ENCODE measurements at regions not wholly inside any gene's neighbourhood (a gene's known extent, or its start where the extent isn't known, plus 50 kb on each side); places are given as distances from the start of the nearest gene placed in this dataset.
"Not testable (repeated sequence)": the region's sequence is repeated elsewhere in the genome, so short reads cannot be mapped to it uniquely, and the experiment has no call there.

DNA sequence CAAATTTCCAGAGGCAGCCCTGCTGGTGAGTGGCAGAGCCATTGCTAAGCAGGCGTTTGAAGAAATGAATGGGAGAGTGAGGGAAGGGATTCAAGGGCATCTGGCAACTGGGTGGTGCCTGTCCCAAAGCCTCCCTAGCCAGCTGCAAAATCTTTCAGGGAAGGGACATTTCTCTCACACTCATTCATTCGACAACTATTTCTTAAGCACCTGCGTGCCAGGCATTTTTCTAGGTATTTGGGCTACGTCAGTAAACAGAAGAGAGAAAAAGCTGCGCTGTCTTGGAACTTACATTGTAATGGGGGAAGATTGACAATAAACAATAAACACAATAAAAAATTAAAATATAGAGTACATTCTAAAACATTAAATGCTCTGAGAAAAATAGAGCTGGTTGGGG is 301.9 kb upstream of the USP24 start:
- no peak overlapping the region for H3K27ac Mint-ChIP-seq (ENCODE audit: unreplicated experiment)
- no peaks in the 10 kb centered on the region for H3K4me1 Mint-ChIP-seq (ENCODE audit: low read depth, unreplicated experiment)
- TF ChIP-seq, protein P1, sequence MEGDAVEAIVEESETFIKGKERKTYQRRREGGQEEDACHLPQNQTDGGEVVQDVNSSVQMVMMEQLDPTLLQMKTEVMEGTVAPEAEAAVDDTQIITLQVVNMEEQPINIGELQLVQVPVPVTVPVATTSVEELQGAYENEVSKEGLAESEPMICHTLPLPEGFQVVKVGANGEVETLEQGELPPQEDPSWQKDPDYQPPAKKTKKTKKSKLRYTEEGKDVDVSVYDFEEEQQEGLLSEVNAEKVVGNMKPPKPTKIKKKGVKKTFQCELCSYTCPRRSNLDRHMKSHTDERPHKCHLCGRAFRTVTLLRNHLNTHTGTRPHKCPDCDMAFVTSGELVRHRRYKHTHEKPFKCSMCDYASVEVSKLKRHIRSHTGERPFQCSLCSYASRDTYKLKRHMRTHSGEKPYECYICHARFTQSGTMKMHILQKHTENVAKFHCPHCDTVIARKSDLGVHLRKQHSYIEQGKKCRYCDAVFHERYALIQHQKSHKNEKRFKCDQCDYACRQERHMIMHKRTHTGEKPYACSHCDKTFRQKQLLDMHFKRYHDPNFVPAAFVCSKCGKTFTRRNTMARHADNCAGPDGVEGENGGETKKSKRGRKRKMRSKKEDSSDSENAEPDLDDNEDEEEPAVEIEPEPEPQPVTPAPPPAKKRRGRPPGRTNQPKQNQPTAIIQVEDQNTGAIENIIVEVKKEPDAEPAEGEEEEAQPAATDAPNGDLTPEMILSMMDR (IDR thresholded peaks at IDR 0.05; ENCODE audit: partially characterized antibody, unreplicated experiment) = no peak
- peaks cover 2% of the 10 kb centered on the region for H3K27me3 Mint-ChIP-seq (ENCODE audit: unreplicated experiment)
- H3K4me3 Mint-ChIP-seq (ENCODE audit: unreplicated experiment) = no peak overlapping the region
- peaks cover 3% of the 10 kb centered on the region for H3K9me3 Mint-ChIP-seq (ENCODE audit: unreplicated experiment)
- peaks cover 7% of the 10 kb centered on the region for H3K36me3 Mint-ChIP-seq (ENCODE audit: unreplicated experiment)
- DNase-seq = no peak

DNA sequence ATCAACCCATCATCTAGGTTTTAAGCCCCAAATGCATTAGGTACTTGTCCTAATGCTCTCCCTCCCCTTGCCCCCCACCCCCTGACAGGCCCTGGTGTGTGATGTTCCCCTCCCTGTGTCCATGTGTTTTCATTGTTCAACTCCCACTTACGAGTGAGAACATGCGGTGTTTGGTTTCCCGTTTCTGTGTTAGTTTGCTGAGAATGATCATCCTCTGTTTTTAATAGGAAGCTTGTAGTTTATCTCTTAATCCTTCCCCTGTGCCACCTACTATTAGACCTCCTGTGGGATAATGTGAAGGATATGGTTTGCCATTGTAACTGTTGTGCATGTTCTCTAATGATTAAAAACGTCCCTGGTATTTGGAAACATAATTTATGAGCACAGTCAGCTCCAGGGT is 299.4 kb upstream of the USP24 start:
- H3K36me3 Mint-ChIP-seq (ENCODE audit: unreplicated experiment); H3K27ac Mint-ChIP-seq (ENCODE audit: unreplicated experiment); H3K9me3 Mint-ChIP-seq (ENCODE audit: unreplicated experiment); DNase-seq; H3K4me1 Mint-ChIP-seq (ENCODE audit: low read depth, unreplicated experiment); H3K27me3 Mint-ChIP-seq (ENCODE audit: unreplicated experiment); H3K4me3 Mint-ChIP-seq (ENCODE audit: unreplicated experiment): not testable (repeated sequence)

DNA sequence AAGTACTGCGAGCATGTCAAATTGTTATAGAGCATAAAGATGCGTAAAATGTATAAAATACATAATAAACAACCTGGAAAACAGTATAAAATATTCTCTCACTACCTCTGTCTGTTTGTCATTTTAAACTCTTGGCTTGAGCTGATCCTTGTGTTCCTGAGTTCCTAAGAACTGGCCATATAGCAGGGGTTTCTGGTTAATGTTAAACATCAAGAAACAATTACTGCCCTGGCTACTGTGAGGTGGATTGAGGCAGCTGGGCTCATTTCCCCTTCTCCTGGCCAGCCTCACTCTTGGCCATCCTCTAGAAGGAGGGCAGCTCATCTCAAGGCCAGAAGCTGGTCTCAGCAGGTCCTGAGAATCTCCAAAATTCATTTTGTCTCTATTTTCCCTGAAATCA is 297.3 kb upstream of the USP24 start:
- H3K36me3 Mint-ChIP-seq (ENCODE audit: unreplicated experiment) = no peaks in the 10 kb centered on the region
- no peaks in the 10 kb centered on the region for H3K27me3 Mint-ChIP-seq (ENCODE audit: unreplicated experiment)
- H3K4me1 Mint-ChIP-seq (ENCODE audit: low read depth, unreplicated experiment) = no peaks in the 10 kb centered on the region
- TF ChIP-seq, protein P1 (IDR thresholded peaks at IDR 0.05; ENCODE audit: partially characterized antibody, unreplicated experiment) = no peak
- no peak overlapping the region for H3K4me3 Mint-ChIP-seq (ENCODE audit: unreplicated experiment)
- no peak overlapping the region for H3K27ac Mint-ChIP-seq (ENCODE audit: unreplicated experiment)
- DNase-seq = no peak
- no peaks in the 10 kb centered on the region for H3K9me3 Mint-ChIP-seq (ENCODE audit: unreplicated experiment)

DNA sequence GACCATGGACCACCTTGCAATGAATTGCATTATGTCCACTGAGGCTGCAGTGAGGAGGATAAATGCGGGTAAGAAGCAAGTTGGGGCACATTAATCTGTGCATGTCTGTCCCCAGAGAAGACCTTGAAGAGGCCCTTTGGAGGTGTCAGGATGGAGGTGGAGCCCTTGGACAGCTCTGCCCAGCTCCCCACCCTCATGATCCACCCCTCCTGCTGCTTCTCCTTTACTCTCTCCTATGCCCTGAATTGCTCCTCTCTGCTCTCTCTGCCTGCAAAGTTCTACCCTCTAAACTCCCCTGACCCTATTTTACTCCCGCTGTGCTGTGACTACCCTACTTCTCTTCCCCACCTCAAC is 292.4 kb upstream of the USP24 start:
- Mint-ChIP-seq H3K27ac (ENCODE audit: unreplicated experiment) (no peak overlapping the region), H3K36me3 (ENCODE audit: unreplicated experiment) (no peaks in the 10 kb centered on the region), H3K9me3 (ENCODE audit: unreplicated experiment) (no peaks in the 10 kb centered on the region), H3K27me3 (ENCODE audit: unreplicated experiment) (no peaks in the 10 kb centered on the region), H3K4me3 (ENCODE audit: unreplicated experiment) (no peak overlapping the region), H3K4me1 (ENCODE audit: low read depth, unreplicated experiment) (no peaks in the 10 kb centered on the region)
- DNase-seq = no peak
- TF ChIP-seq, protein P1 (IDR thresholded peaks at IDR 0.05; ENCODE audit: partially characterized antibody, unreplicated experiment) = no peak

DNA sequence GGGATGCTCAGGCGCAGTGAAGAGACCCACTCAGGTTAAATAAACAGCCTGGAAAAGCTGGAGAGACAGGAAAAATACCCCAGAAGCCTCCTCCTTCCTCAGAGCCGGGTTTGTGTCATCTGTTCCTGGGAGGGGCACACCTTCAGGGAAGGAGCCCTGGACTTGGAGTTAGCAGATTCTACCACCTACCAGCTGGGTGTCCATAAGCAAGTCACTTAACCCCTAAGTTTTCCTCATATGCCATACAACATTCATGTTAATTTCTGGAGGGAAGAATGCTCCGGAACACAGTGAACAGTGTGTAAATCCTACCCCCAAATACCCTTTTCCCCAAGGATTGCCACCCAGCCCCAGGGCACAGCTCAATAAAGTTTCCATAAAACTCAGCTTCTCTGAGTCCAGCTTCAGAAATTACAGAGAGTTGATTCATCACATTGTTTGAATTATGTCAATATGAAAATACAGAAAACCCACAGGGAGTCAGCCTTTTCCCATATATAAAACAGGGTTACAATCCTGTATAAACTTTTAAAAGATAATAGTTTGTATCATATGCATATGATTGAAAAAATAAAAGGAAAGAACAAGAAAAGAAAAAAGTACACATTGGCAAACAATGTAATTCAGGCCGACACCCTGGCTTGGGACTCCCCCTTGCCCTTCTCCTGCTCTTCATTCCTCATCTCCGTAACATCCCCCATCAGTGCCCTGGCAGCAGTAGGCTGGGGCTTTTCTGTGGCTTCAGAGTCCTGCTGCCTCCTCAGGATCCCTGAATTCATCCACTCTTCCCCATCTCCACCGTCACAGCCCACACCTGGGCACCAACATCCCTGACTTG is 291.8 kb upstream of the USP24 start:
- DNase-seq = no peak
- H3K36me3 Mint-ChIP-seq (ENCODE audit: unreplicated experiment) = no peaks in the 10 kb centered on the region
- H3K27me3 Mint-ChIP-seq (ENCODE audit: unreplicated experiment) = no peaks in the 10 kb centered on the region
- TF ChIP-seq, protein P1 (IDR thresholded peaks at IDR 0.05; ENCODE audit: partially characterized antibody, unreplicated experiment) = no peak
- no peak overlapping the region for H3K4me3 Mint-ChIP-seq (ENCODE audit: unreplicated experiment)
- no peaks in the 10 kb centered on the region for H3K4me1 Mint-ChIP-seq (ENCODE audit: low read depth, unreplicated experiment)
- H3K9me3 Mint-ChIP-seq (ENCODE audit: unreplicated experiment) = no peaks in the 10 kb centered on the region
- H3K27ac Mint-ChIP-seq (ENCODE audit: unreplicated experiment) = no peak overlapping the region

All from glutamatergic neuron (in vitro differentiated cells).